Left lung (tissue), 4 donors: ENCODE measurements at regions not wholly inside any gene's neighbourhood (a gene's known extent, or its start where the extent isn't known, plus 50 kb on each side); places are given as distances from the start of the nearest gene placed in this dataset.

ENCODE experiments used
- ATAC-seq: fragments of 200-7000 bp; cut with Tn5 transposase; one replicate; pipeline ENCODE4 v1.9.1; 2020; ENCODE audit warnings: moderate library complexity
- DNase-seq, 4 donors: peaks; one replicate each; pipeline ENCODE4 v3.0.0-alpha.2; 2013 to 2020
- H3K27ac ChIP-seq, 2 donors: fragments of 200-600 bp; sonication (generic) in 1 of 2; one replicate each; pipeline versions ENCODE4 v1.5.0 to v1.8.0; 2020 to 2021
- H3K27me3 ChIP-seq, 2 donors: fragments of 200-600 bp; sonication (generic) in 1 of 2; one replicate each; pipeline versions ENCODE4 v1.5.0 to v1.8.0; 2020 to 2021
- H3K36me3 ChIP-seq, 2 donors: fragments of 200-600 bp; sonication (generic) in 1 of 2; one replicate each; pipeline versions ENCODE4 v1.5.0 to v1.8.0; 2020 to 2021
- H3K4me1 ChIP-seq, 2 donors: fragments of 200-600 bp; one replicate each; pipeline ENCODE4 v1.8.0; 2021
- H3K4me3 ChIP-seq, 2 donors: fragments of 200-600 bp; sonication (generic) in 1 of 2; one replicate each; pipeline versions ENCODE4 v1.5.0 to v1.8.0; 2020 to 2021; ENCODE audit warnings: mild to moderate bottlenecking in 1 of 2
- H3K9me3 ChIP-seq, 2 donors: fragments of 200-600 bp; sonication (generic) in 1 of 2; one replicate each; pipeline versions ENCODE4 v1.5.0 to v1.8.0; 2020 to 2021
- CTCF ChIP-seq, 2 donors: fragments of 200-600 bp; sonication (generic) in 1 of 2; IDR thresholded peaks; one replicate each; pipeline versions ENCODE4 v1.5.0 to v1.8.0; 2021; ENCODE audit warnings: antibody characterized with exemption in 2 of 2
- intact Hi-C, 2 donors: fragments of 100-400 bp; cut with DNase I; formaldehyde crosslinking; loops; one replicate each; pipeline versions ENCODE4 v1.11.2 to v1.14.2; 2022
- donor health status: DM: no; HTN: yes; CAD: no.
- donor health status: DM: no; HTN: no; CAD: no.

DNA sequence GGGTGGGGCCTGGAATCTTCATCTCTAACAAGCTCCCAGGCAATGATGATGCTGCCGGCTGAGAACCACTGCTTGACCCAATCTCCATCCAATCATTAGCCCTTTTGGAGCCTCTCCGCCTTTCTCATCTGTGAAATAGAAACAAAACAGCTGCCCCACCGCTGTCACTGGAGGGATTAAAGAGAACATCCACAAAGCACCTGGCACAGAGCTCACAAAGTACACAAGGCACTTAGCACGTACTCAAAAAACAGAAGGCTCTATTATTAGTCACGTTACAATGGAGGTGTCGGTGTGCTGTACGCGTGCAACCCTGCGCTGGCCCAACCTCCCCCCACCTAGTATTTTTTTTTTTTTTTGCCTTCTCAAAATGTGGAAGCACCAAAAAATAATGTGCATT lies 213.5 kb upstream of the ARID1B start:
- H3K4me1 ChIP-seq, result no peaks in the 10 kb centered on the region
- ATAC-seq, result peak; percentile 85
- H3K36me3 ChIP-seq, result no peaks in the 10 kb centered on the region
- no peak overlapping the region for H3K4me3 ChIP-seq
- H3K27ac ChIP-seq, result no peak overlapping the region
- no peak for TF ChIP-seq CTCF (IDR thresholded peaks at IDR 0.05)
- H3K9me3 ChIP-seq, result no peaks in the 10 kb centered on the region
- intact Hi-C loops, result no loop called here
- no peaks in the 10 kb centered on the region for H3K27me3 ChIP-seq
- DNase-seq, result peak in 2 of 4 donors; percentile 66 to 73

DNA sequence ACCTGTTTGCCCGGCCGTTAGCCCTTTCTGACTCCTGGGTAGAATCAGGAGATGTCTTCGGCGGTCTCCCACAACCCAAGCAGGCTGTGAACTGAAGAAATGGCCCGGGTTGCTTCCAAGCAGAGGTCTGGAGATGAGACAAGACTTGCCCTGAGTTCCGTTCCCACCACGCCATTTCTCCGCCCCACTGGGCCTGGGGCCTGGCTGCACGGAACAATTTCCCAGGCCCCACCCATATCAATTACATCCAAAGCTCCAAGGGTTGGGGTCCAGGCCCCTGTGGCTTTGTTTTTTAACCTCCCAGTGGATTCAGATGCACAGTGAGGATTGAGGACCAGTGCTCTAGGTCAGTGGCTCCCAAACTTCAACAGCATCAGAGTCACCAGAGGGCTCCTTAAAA lies 214.5 kb upstream of the ARID1B start:
- no peak overlapping the region for H3K4me3 ChIP-seq
- no peak for ATAC-seq
- peak in 1 of 4 donors; percentile 65 for DNase-seq
- no peak for TF ChIP-seq CTCF (IDR thresholded peaks at IDR 0.05)
- no peak overlapping the region for H3K27ac ChIP-seq
- intact Hi-C loops, result no loop called here
- no peaks in the 10 kb centered on the region for H3K9me3 ChIP-seq
- no peaks in the 10 kb centered on the region for H3K27me3 ChIP-seq
- no peaks in the 10 kb centered on the region for H3K4me1 ChIP-seq
- H3K36me3 ChIP-seq, result no peaks in the 10 kb centered on the region

GRCh38 chr6:156562019-156562418 lies 215.2 kb upstream of the ARID1B start:
- H3K4me1 ChIP-seq, result no peaks in the 10 kb centered on the region
- H3K9me3 ChIP-seq, result no peaks in the 10 kb centered on the region
- H3K27me3 ChIP-seq, result no peaks in the 10 kb centered on the region
- no peak overlapping the region for H3K27ac ChIP-seq
- DNase-seq, result peak in 1 of 4 donors; percentile 68
- no peak overlapping the region for H3K4me3 ChIP-seq
- H3K36me3 ChIP-seq, result no peaks in the 10 kb centered on the region
- intact Hi-C loops, result no loop called here
- no peak for TF ChIP-seq CTCF (IDR thresholded peaks at IDR 0.05)
- no peak for ATAC-seq

DNA sequence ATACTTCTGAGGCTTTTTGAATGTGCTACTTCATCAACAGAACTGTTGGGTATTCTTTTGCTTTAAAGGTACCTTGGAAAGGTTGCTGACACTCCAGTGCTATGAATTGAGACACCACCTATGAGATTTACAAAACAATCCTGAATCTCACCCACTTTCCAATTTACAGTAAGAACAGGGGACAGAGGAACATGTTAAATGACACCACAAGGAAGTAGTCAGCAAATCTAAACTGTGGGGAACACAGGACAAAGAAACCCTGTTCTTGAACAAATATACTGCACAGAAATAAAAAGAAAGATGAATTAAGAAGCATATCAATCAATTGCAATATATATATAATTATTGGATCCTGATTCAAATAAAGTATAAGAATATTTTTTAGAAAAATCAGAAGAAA lies 216.7 kb upstream of the ARID1B start:
- no peak for TF ChIP-seq CTCF (IDR thresholded peaks at IDR 0.05)
- DNase-seq, result no peak
- Histone ChIP-seq H3K27me3 (no peaks in the 10 kb centered on the region), H3K36me3 (no peaks in the 10 kb centered on the region), H3K9me3 (no peaks in the 10 kb centered on the region), H3K4me1 (no peaks in the 10 kb centered on the region), H3K4me3 (no peak overlapping the region), H3K27ac (no peak overlapping the region)
- no peak for ATAC-seq
- intact Hi-C loops, result no loop called here

DNA sequence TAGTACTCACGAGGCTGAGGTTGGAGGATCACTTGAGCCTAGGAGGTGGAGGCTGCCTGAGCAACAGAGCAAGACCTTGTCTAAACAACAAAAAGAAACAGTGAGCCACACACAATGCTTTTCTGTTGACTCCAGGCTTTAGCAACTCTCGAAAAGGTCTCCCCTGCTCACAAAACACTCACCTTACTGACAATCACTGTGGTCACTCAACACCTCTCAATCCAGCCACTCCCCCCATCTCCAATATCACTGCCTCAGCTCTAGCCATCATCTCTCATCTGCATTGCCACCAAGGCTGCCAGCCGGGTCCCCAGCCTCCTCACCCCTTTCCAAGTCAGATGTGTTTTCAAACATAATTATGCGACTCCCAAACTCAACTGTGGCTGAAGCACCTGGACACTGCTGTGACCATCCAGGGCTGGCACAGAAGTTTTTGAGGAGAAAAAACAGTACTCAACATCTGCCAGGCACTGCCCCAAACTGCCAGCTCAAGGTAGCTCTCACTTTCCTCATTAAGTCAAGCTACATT lies 218.0 kb upstream of the ARID1B start:
- no peak overlapping the region for H3K27ac ChIP-seq
- intact Hi-C loops, result no loop called here
- TF ChIP-seq CTCF (IDR thresholded peaks at IDR 0.05), result no peak
- no peak overlapping the region for H3K4me3 ChIP-seq
- H3K4me1 ChIP-seq, result no peaks in the 10 kb centered on the region
- H3K27me3 ChIP-seq, result no peaks in the 10 kb centered on the region
- no peaks in the 10 kb centered on the region for H3K36me3 ChIP-seq
- ATAC-seq (no peak), DNase-seq (peak in 1 of 4 donors; percentile 44)
- H3K9me3 ChIP-seq, result no peaks in the 10 kb centered on the region
